DND-41 (cell line): ENCODE measurements at regions not wholly inside any gene's neighbourhood (a gene's known extent, or its start where the extent isn't known, plus 50 kb on each side); places are given as distances from the start of the nearest gene placed in this dataset.

ENCODE experiments used
- ATAC-seq: fragments of 200-7000 bp; cut with Tn5 transposase; 3 replicates; pipeline ENCODE4 v1.9.1; 2021; ENCODE audit warnings: low read depth; ENCODE audit not compliant: insufficient read depth
- DNase-seq: peaks from one replicate; pipeline ENCODE4 v3.0.0-alpha.2; 2020
- H2AFZ ChIP-seq: 2 replicates; pipeline ENCODE4 v1.6.0; 2012; ENCODE audit warnings: low read depth, low read length
- H3K27ac ChIP-seq: 2 replicates; pipeline ENCODE4 v1.5.1; 2012; ENCODE audit warnings: low read length, inconsistent platforms
- H3K27me3 ChIP-seq: fragments of 200-600 bp; sonication (generic); 2 replicates; pipeline ENCODE4 v1.6.0; 2012; ENCODE audit warnings: low read length, mild to moderate bottlenecking, inconsistent platforms; ENCODE audit not compliant: insufficient read depth, poor library complexity
- H3K36me3 ChIP-seq: 2 replicates; pipeline ENCODE4 v1.5.1; 2012; ENCODE audit warnings: low read length, inconsistent platforms; ENCODE audit not compliant: insufficient read depth
- H3K4me1 ChIP-seq: 2 replicates; pipeline ENCODE4 v1.5.1; 2012; ENCODE audit warnings: mild to moderate bottlenecking, low read length; ENCODE audit not compliant: insufficient read depth
- H3K4me2 ChIP-seq: 2 replicates; pipeline ENCODE4 v1.6.0; 2012; ENCODE audit warnings: mild to moderate bottlenecking, moderate library complexity, low read length, inconsistent platforms; ENCODE audit not compliant: insufficient read depth
- H3K4me3 ChIP-seq, 2 experiments: fragments of 200-600 bp in 1 of 2; shearing (Covaris generic) in 1 of 2; 2 replicates each; pipeline ENCODE4 v1.5.1; 2012 to 2016; ENCODE audit warnings: inconsistent platforms in 2 of 2, low read length in 2 of 2, mild to moderate bottlenecking in 2 of 2, low read depth in 1 of 2, moderate library complexity in 1 of 2
- H3K79me2 ChIP-seq: 2 replicates; pipeline ENCODE4 v1.6.0; 2012; ENCODE audit warnings: low read length, inconsistent platforms; ENCODE audit not compliant: insufficient read depth
- H3K9ac ChIP-seq: 2 replicates; pipeline ENCODE4 v1.6.0; 2012; ENCODE audit warnings: low read depth, mild to moderate bottlenecking, inconsistent platforms, low read length, moderate library complexity
- H3K9me3 ChIP-seq: 2 replicates; pipeline ENCODE4 v1.5.1; 2012; ENCODE audit warnings: low read length, moderate library complexity, mild to moderate bottlenecking, inconsistent platforms; ENCODE audit not compliant: insufficient read depth, severe bottlenecking
- H4K20me1 ChIP-seq: 2 replicates; pipeline ENCODE4 v1.6.0; 2012; ENCODE audit warnings: low read length; ENCODE audit not compliant: insufficient read depth
- EZH2 ChIP-seq: IDR thresholded peaks from 3 replicates; pipeline ENCODE4 v1.6.1; 2012; ENCODE audit warnings: borderline replicate concordance, low read depth, mild to moderate bottlenecking, moderate library complexity, low read length, inconsistent platforms; ENCODE audit not compliant: severe bottlenecking
- TF ChIP-seq, protein P1 (sequence below): IDR thresholded peaks from 2 replicates; pipeline ENCODE4 v1.5.1; 2012; ENCODE audit warnings: borderline replicate concordance, low read length, moderate library complexity, mild to moderate bottlenecking; ENCODE audit not compliant: poor library complexity, severe bottlenecking; ENCODE audit errors: extremely low read depth

DNA sequence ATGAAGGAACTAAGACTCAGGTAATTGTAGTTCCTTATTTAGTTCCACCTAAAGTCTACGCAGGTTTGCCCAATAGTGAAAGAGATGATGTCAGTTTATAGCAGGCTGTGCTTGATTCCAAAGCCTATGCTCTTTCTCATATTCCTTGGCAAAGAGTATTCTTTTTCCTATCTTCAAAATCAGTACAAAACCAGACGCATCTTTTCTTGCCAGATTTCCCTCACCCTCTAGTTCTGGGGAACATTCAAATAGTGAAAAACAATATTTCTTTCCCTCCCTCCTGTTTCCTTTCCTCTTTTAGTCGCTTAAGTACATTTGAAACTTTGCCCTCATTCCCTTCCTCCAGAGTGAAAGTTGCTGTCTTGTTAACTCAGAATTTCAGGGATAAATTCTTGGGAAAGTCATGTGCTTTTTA, 134.6 kb upstream of the PDZRN3 start:
- Histone ChIP-seq H3K9me3 (no peaks in the 10 kb centered on the region), H4K20me1 (no peaks in the 10 kb centered on the region), H3K36me3 (no peaks in the 10 kb centered on the region), H3K9ac (no peak overlapping the region), H3K4me3 (no peak overlapping the region), H3K4me2 (no peak overlapping the region), H3K79me2 (no peaks in the 10 kb centered on the region), H2AFZ (no peak overlapping the region), H3K27ac (no peak overlapping the region), H3K27me3 (no peaks in the 10 kb centered on the region), H3K4me1 (no peaks in the 10 kb centered on the region)
- TF ChIP-seq, protein P1, sequence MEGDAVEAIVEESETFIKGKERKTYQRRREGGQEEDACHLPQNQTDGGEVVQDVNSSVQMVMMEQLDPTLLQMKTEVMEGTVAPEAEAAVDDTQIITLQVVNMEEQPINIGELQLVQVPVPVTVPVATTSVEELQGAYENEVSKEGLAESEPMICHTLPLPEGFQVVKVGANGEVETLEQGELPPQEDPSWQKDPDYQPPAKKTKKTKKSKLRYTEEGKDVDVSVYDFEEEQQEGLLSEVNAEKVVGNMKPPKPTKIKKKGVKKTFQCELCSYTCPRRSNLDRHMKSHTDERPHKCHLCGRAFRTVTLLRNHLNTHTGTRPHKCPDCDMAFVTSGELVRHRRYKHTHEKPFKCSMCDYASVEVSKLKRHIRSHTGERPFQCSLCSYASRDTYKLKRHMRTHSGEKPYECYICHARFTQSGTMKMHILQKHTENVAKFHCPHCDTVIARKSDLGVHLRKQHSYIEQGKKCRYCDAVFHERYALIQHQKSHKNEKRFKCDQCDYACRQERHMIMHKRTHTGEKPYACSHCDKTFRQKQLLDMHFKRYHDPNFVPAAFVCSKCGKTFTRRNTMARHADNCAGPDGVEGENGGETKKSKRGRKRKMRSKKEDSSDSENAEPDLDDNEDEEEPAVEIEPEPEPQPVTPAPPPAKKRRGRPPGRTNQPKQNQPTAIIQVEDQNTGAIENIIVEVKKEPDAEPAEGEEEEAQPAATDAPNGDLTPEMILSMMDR: no peak
- TF ChIP-seq EZH2: no peak
- ATAC-seq (no peak), DNase-seq (no peak)

DNA sequence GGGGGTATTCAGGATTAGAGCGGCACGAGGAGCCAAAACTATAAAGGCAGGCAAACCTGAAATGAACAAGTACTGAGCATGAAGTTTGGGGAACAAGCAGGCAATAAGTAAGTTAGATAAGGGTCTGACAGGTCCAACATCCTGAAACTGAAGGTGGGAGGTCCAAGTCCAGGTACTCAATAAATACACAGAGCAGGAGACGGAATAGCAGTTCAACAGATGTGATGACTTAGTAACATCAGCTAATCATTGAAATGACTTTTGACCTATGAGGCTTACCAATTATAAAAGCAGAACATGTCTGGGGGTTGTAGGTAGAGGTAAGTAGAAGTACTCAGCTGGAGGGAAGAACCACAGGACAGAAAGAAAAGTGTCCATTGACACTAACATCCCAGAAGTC, 132.8 kb upstream of the PDZRN3 start:
- no peaks in the 10 kb centered on the region for H3K27me3 ChIP-seq
- no peak overlapping the region for H3K27ac ChIP-seq
- H3K4me2 ChIP-seq: no peak overlapping the region
- H3K79me2 ChIP-seq: no peaks in the 10 kb centered on the region
- DNase-seq (no peak), ATAC-seq (no peak)
- H3K4me1 ChIP-seq: no peaks in the 10 kb centered on the region
- H3K9ac ChIP-seq: no peak overlapping the region
- no peaks in the 10 kb centered on the region for H3K36me3 ChIP-seq
- TF ChIP-seq, protein P1: no peak
- TF ChIP-seq EZH2: no peak
- H3K4me3 ChIP-seq: no peak overlapping the region
- H3K9me3 ChIP-seq: no peaks in the 10 kb centered on the region
- H4K20me1 ChIP-seq: no peaks in the 10 kb centered on the region
- H2AFZ ChIP-seq: no peak overlapping the region

DNA sequence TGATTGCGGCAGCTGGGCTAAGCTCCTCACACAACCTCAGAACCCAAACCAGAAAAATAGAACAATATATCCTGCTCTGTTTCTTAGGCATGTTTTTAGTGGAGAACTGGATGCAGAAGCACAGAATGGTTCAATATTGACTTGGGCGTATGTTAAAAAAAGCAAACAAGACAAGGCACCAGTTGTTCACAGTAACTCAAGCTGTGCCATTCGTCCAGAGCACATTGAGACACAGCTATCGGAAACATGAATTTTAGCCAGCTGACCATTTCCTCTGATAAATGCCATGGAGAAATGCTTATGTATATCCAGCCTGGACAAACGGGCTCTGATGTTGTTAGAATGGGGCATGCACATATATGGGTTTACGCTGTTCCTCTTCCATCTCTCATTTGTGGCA, 129.2 kb upstream of the PDZRN3 start:
- no peaks in the 10 kb centered on the region for H4K20me1 ChIP-seq
- H3K9me3 ChIP-seq: no peaks in the 10 kb centered on the region
- no peak for DNase-seq
- ATAC-seq: no peak
- TF ChIP-seq, protein P1: no peak
- no peak for TF ChIP-seq EZH2
- H2AFZ ChIP-seq: no peak overlapping the region
- no peaks in the 10 kb centered on the region for H3K79me2 ChIP-seq
- no peak overlapping the region for H3K27ac ChIP-seq
- H3K4me1 ChIP-seq: no peaks in the 10 kb centered on the region
- H3K4me3 ChIP-seq: no peak overlapping the region
- H3K36me3 ChIP-seq: no peaks in the 10 kb centered on the region
- H3K4me2 ChIP-seq: no peak overlapping the region
- H3K27me3 ChIP-seq: no peaks in the 10 kb centered on the region
- no peak overlapping the region for H3K9ac ChIP-seq

DNA sequence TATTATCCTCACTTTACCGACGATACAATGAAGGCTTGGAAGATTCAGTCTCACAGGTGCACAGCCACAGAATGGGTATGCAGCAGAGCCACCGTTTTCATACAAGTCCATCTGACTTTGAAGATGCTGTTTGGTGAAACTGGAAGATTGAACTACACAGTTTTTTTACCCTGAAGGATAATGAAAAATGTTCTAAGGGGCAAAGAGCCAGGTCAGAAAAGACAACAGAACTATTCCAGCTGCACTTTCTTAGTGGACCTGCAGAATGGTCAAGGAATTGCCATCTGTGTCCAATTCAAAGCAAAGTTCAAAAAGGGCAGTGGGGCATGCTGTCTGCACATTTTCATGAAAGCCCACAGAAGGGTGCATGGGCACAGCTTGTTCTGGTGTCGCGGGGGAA, 127.6 kb upstream of the PDZRN3 start:
- DNase-seq: no peak
- no peak for ATAC-seq
- H3K4me3 ChIP-seq: no peak overlapping the region
- TF ChIP-seq EZH2: no peak
- TF ChIP-seq, protein P1: no peak
- H3K4me2 ChIP-seq: no peak overlapping the region
- H3K4me1 ChIP-seq: no peaks in the 10 kb centered on the region
- no peak overlapping the region for H3K27ac ChIP-seq
- no peaks in the 10 kb centered on the region for H4K20me1 ChIP-seq
- no peak overlapping the region for H2AFZ ChIP-seq
- H3K9me3 ChIP-seq: no peaks in the 10 kb centered on the region
- no peaks in the 10 kb centered on the region for H3K27me3 ChIP-seq
- H3K79me2 ChIP-seq: no peaks in the 10 kb centered on the region
- no peak overlapping the region for H3K9ac ChIP-seq
- no peaks in the 10 kb centered on the region for H3K36me3 ChIP-seq
